OCI-LY7 (cell line): ENCODE measurements at regions not wholly inside any gene's neighbourhood (a gene's known extent, or its start where the extent isn't known, plus 50 kb on each side); places are given as distances from the start of the nearest gene placed in this dataset.

Experiments used
- EZH2phosphoT487 ChIP-seq: fragments of 200-600 bp; sonication (generic); IDR thresholded peaks from 2 replicates; pipeline ENCODE4 v1.6.1; 2018; ENCODE audit warnings: low read depth, borderline replicate concordance, mild to moderate bottlenecking, mixed run types, antibody characterized with exemption, low read length, moderate library complexity, mixed read lengths
- TF ChIP-seq, protein P1 (sequence below): fragments of 200-600 bp; sonication (generic); conservative IDR thresholded peaks from 2 replicates; pipeline ENCODE4 v1.5.1; 2014; ENCODE audit warnings: mild to moderate bottlenecking, antibody characterized with exemption, low read length, moderate library complexity, mixed read lengths

DNA sequence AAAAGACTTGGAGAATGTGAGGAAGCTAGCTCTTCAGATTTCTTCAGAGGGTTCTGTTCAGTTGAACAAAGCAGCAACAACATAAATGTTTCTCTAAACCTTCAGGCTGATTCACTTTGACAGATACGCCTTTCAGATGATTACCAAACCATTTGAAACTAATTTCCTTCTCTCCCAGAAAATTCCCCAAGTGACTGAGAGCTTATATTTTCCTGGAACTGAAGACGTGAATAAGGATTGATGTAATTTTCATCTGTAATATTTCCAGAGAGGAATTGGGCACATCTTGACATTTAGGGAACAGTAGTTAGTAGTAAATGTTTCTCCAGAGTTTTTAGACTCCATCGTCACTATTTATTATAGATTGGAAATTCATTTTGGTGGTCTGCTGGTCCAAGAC is 108.6 kb upstream of the AADACL2 start:
- TF ChIP-seq, protein P1, sequence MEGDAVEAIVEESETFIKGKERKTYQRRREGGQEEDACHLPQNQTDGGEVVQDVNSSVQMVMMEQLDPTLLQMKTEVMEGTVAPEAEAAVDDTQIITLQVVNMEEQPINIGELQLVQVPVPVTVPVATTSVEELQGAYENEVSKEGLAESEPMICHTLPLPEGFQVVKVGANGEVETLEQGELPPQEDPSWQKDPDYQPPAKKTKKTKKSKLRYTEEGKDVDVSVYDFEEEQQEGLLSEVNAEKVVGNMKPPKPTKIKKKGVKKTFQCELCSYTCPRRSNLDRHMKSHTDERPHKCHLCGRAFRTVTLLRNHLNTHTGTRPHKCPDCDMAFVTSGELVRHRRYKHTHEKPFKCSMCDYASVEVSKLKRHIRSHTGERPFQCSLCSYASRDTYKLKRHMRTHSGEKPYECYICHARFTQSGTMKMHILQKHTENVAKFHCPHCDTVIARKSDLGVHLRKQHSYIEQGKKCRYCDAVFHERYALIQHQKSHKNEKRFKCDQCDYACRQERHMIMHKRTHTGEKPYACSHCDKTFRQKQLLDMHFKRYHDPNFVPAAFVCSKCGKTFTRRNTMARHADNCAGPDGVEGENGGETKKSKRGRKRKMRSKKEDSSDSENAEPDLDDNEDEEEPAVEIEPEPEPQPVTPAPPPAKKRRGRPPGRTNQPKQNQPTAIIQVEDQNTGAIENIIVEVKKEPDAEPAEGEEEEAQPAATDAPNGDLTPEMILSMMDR = no peak
- no peak for TF ChIP-seq EZH2phosphoT487
